GF-D8 (cell line): ENCODE measurements at regions not wholly inside any gene's neighbourhood (a gene's known extent, or its start where the extent isn't known, plus 50 kb on each side); places are given as distances from the start of the nearest gene placed in this dataset.

Experiments
- DNase-seq: peaks from one replicate; lab custom pipeline; 2025; lab: John Stamatoyannopoulos, UW

DNA sequence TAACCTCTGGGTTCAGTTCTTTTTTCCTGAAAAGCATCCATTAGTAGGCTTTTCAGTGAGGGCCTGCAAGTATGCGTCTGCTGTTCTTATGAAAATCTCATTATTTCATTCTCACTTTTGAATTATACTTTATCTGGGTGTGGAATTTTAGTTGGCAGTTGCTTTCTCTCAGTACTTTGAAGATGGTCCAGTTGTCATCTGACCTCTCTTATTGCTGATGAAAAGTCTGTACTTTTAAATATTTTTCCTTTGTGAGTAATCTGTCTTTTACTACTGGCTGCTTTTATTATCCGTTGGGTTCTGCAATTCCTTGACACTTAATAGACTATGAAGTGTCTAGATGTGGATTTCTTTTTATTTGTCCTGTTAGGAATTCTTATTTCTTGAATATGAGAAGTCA is 307.8 kb downstream of the CYP26B1 start:
- no peak for DNase-seq

DNA sequence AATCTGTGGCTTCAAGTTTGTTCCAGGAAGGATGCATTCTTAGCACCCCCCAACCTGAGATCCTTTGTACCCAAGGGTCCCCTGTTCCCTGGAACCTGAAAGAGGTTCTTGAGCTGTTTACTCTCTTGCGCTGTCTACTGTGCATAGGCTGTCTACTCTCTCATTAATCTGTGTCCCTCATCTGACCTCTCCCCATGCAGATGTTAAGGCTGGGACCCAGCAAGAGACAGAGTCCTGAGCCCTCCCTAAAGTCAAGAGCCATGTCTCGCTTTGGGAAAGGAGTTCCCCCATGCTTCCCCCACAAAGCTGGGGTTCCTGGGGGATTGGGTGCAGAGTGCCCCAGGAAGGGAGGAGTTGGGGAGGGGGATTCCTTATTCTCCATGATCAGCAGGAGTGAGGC is 312.9 kb downstream of the CYP26B1 start:
- DNase-seq: no peak

DNA sequence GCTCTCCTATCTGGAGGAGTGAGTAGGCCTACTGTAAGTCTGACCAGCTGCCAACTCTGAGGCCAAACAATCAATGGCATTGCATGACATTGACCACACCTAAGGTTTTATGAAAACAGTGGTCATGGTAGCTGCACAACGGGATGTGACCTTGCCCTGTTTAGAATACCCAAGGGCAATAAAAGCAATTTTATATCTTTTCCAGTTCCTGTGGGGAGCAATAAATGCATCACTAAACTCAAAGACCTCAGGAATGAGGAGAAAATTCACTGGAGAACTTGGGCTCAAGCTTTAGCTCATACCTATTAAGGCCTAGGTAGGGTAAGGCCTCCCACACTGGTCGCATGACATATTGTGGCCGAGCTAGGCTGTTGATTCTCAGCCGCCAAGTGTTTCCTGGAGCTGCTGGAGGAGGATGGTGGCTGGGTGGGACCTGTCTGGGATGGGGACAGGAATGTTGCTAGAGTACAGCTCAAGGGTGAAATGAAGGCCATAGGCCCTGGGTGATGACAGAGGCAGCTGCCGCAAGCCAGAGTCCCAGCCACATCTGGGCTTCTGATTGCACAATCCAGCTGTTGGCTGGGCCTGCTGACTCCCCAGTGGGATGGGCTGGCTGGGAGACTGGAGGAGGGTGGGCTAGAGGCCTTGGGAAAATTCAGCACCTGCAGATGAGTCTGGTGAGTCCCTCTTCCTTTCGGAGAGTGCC is 313.7 kb downstream of the CYP26B1 start:
- DNase-seq: no peak

DNA sequence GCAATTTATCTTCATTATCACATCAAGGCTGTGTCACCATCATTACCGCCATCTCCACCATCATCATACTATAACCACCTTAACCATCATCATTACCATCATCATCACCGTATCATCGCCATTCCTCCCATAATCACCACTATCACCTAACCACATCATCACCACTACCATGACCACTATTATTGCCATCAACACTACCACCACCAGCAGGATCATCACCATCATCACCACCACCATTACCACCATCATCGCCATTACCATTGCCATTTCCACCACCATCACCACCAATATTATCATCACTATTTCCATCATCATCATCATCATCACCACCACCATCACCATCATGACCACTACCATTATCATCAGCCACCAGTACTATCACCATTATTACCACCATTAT is 314.4 kb downstream of the CYP26B1 start:
- DNase-seq: no peak

DNA sequence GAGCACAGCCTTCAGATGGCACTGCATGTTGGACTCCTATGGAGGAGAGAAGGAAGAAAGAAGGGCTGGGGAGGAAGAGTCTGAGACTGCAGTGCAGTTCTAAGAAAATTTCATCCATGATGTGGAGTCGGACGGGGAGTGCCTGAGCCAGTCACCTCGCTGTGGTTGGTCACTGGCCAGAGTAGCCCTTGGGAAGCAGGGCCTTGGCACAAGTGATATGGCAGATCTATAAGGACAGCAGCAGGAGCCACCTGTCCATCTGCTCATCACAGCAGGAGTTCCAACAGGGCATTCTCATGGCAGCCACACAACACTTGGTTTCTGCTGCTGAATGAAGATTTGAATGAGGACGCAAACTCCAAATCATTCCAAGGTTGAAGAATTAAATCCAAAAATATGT is 314.8 kb downstream of the CYP26B1 start:
- DNase-seq: no peak

DNA sequence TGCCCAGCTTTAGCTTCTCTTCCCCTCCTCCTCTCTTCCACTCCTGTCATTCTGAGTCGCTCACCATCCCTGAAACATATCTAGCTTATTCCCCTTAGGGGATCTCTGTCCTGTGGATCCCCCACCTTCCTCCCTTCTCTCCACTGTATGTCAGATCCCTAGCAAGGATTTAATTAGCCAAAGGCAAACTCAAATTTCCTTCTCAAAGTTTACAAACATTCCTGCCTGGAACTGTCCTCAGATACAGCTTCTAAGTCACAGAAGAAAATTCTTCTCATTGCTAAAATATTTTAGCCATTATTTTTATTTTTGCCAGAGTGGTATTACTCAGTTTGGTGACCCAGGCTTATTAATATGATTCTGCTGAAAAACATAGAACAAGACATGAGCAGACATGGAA is 315.3 kb downstream of the CYP26B1 start:
- no peak for DNase-seq

DNA sequence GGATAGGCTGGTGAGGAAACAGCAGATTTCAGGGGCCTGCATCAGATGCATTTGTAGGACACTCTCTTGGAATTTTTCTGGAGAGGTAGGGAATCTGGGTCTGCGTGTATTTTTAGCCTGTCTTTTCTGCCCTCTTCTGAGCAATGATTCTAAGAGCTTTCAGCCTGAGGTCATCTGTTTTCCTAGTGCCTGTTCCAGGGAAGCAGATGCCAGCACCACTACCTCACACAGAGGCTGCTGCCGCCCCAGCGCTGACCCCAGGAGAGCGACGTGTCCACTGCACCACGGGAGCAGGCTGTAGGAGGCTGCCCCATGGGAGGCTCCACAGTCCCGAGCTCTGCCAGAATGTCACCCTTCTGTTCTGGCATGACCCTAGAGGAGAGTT is 316.5 kb downstream of the CYP26B1 start:
- no peak for DNase-seq

DNA sequence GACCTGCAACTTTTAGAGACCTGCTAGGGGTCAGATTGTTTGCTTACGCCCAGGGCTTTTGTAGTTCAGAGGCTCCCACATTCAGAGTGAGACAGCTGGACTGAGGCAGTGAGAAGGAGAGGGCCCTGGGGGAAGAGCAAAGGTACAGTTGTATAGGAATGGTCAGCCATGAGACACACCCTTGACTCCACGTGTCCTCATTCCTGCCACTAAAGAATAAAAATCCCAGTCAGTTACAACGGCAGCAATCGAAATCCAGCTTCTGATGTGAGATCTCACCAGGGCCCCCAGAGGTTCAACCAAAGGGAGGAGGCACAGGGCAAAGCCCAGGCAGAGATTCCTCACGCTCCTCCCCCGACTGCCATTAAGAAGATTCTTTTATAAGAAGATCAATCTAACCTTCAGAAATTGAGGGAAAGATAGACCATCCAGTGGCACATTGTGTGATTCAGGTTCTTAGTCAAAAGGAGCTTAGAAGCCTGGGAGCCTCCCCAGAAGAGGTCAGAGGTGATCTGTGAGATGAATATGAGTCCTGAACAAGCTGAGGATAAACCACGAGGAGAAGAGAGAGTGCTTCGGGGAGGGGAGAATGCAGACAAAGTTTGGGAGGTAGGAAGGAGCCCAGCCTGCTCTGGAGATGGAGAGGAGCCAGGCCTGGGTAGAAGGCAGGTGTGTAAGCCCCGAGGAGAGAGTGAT is 317.0 kb downstream of the CYP26B1 start:
- no peak for DNase-seq

DNA sequence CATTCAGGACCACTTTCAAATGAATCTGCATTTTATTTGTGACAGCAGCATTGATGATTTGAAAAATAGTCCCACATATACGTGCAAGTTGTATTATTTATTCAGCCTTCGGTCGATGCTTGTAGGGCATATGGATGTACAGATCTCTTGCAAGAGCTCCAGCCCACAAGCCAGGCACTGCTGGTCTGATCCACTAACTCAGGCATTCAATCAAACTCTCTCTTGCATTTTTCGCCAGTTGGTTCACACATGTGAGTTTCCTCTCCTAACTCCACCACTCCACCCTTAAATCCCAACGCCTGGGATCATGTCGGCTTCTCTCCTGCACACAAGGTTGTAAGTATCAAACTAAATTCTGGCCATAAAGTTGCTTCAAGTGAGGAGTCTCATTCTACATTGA is 318.7 kb downstream of the CYP26B1 start:
- no peak for DNase-seq

DNA sequence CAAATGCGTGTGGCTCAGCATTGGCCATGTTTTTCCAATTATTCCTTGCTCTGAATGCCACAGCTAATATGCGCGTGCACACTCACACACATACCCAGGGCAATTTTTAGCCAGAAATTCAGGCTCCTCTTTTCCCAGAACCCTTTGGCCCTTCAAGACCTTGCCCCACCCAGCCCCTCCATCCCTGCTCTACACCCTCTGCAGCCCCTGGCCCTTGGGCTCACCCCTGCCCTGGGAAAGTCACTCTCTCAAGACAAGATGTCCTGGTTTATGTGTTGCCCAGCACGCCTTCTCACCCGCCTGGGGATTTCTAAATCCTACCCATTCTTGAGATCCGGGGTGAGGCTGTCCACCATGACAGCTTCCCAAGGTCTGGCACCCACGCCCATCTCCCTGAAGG is 319.7 kb downstream of the CYP26B1 start:
- DNase-seq: no peak

DNA sequence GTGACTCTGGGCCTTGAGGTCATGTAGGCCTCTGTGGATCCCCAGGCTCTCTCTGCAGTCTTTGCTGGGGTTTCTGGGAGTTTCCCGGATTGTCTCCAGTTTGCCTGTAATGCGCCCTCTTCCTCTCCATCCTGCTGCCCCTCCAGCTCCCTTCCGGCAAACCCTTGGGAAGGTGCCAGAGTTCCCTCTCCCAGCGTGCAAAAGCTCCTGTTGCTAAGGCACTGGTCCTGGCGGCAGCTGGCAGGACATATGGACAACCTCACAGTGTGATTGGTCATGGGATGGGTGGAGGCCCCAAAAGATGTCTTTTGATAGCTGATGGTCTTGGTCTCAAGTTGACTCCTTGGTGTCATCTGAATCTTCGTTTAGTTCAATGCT is 320.1 kb downstream of the CYP26B1 start:
- no peak for DNase-seq

DNA sequence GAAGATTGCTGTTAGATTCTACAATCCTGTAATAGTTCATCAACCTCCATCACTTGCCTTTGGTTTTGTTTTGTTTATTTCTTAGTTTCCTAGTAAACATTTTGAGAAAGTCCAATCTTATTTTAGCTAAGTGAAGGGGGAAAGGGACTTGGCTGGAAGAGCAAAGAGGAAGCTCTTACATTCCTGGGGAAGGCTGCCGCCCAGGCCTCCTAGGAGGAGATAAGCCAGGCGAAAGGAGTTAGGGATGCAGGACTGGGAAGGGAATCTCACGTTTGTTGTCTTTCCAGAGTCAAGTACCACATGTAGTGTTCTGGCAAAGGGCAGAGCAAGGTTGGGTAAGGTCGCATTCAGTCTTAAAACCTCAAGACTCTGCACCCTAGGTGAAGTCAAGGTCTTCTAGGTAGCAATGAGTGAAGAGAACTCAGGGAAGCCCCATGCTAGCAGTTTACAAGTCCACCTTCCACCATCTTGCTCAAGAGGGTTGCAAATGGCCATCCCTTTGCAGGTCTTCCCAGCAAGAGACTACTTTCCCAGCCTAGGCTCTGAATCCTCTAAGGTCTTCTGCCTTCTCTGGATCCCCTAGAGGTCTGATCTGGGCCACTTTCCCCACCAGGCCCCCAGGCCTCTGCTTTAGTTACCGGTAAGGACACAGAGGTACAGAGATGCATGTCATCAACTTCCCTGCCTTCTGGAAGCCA is 320.7 kb downstream of the CYP26B1 start:
- DNase-seq: no peak

DNA sequence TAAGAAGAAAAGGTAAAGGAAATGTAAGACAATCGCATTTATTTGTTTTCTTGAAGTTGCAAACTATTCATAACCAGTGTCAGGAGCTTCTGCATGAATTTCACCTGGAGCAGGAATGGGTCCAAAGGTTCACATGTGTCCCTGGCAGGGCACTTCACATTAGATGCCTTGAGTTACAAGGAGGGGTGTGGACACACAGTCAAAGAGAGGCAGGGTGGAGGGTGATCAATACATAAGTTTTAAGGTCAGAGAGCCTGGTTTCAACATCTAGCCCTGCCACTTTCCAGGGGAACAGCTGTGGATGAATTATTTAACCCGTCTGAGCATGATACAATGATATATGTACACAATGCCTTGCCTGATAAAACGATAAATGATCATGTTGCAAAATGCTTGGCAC is 321.4 kb downstream of the CYP26B1 start:
- DNase-seq: no peak

DNA sequence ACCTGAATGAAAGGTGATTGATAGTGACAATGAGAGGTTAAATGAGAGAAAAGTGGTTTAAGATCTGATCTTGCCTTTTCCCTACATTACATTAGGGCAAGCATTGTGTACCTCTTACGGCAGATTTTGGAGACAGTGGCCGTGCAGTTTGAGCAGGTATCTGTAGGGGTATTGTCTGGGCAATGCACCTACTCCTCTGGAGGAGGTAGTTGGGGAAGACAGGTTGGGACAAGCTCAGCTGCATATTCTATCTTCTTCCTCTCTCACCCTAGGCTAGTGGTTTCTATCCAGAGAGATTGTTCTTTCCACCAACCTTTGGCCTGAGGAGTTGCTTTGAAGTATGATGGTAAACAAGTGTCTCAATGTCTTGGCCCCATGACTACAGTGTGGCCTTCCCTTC is 323.2 kb downstream of the CYP26B1 start:
- DNase-seq: no peak

DNA sequence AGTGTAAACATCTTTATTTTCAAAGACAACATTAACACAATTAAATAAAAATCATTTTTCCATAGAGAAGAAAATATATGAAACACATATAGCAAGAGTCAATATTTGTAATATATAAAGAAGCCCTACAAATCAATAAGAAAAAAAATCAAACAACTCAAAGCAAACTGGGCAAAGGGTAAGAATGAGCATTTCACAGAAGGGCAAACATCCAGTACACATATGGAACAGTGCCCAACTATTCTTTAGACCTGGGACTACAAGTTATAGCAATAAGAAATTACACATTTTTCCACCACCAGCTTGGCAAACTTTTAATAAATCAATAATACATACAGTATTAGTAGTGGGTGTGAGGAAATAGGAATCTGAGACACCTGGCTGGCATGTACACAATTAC is 324.1 kb downstream of the CYP26B1 start:
- DNase-seq: no peak

DNA sequence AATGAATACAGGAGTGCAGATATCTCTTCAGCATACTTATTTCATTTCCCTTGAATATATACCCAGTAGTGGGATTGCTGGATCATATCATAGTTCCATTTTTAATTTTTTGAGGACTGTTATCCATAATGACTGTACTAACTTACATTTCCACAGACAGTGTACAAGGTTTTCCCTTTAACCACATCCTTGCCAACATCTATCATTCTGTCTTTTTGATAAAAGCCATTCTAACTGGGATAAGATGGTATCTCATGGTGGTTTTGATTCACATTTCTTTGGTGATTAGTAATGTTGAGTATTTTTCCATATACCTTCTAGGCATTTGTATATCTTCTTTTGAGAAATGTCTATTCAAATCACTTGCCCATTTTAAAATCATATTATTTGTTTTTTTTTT is 325.2 kb downstream of the CYP26B1 start:
- no peak for DNase-seq

DNA sequence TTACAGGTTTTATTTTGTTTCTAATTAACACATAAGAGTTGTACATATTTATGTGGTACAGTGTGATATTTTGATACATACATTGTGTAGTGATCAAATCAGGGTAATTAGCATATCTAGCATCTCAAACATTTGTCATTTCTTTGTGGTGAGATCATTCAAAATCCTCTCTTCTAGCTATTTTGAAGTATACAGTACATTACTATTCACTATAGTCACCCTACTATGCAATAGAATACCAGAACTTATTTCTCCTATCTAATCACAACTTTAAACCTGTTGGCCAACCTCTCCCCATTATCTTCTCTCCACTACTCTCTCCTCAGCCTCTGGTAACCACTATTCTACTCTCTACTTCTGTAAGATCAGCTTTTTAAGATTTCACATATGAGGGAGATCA is 325.8 kb downstream of the CYP26B1 start:
- DNase-seq: no peak

DNA sequence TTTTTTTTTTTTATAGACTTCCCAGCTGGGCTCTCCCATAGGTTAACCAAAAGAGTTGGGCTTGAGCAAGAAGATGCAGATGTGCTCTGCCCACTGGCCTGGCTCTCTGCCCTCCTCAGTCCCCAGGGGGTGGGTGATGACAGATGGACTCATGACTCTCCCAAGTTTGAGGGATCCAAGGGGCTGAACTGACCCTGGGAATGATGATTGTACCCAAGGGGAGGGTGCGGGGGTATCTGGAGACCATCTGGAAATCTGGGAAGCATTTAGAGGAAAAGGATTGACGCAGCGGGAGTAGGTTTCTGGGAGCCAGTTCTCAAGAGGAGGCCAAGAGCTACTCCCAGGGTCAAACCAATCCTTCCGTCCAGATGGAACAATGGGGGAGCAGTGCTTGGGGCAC is 330.8 kb downstream of the CYP26B1 start:
- no peak for DNase-seq

DNA sequence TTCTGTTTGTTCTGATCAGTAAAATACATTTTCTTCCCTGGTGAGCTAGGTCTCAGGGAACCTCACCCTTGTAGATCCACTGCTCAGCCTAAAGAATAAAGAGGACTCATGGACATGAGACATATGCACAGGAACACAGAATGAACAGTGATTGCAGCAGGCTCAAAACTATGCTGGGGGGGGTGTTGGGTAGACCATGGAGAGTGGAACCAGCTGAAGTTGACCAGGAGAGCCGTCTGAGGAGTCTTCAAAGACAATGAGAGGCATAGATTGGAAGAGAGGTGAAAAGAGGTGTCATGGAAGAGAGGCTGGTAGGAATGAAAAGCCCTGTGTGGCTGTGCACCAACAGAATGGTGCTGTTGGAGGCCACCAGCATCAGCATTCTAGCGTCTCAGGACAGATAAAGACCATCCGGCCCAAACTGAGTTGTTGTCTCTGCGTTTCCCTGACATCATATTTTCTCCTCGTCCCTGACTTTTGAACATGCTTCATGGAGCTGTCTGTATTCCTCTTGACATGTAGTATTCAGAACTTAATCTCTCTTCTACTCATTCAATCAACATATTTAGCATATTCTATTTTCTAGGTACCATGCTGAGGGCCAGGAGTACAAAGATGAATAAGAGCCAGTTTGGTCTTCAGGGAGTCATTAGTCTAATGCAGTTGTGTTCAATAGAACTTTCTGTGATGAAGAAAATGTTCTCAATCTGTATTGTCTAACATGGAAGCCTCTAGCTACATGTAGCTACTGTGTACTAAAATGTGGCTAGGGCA is 331.8 kb downstream of the CYP26B1 start:
- DNase-seq: no peak

DNA sequence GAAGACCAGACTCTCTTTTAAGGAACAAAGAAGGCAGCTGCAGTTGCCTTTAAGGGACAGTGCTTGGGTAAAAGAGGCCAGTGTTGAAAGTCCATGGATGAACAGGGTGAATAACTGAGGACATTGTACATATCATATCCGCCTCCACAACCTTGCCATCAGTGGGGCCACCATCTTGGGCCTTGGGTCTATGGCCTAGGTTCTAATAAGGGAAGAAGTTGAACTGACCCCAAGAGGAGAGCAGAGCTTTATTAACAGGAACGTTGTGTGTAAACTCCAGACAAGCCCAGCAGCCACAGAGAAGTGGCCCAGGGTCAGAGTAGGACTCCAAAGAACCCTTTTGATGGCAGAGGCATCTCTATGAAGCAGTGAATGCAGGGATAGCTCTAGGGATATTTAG is 332.8 kb downstream of the CYP26B1 start:
- no peak for DNase-seq

DNA sequence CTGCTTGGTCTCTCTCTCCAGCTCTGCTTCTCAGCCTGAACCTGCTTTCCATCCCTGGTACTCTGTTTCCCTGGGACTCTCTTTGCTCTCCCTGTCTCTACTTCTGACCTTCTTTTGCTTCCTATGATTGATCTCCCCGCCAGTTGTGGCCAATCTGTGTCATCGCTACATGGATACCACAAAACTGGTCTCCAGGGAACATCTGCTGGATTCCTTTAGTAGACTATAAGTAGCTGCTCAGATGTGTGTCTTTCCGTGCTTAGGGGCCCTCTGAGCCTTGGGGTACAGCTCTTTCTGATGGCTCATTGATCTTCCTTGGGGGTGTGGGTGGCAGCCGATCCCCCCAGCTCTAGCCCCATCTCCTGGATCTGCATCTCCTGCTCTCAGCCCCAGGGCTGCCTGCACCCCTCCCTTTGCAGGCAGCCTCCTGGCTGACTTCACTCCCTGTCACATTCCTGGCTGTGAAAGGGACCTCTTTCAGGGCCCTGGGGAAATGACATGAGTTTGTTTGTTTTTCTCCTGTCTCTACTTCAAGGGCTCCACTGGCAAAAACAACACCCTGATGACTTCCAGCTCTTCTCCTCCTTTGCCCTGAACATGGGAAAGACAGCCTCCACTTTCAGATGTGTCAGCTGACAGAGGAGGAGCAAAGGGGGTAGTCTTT is 333.7 kb downstream of the CYP26B1 start:
- no peak for DNase-seq

DNA sequence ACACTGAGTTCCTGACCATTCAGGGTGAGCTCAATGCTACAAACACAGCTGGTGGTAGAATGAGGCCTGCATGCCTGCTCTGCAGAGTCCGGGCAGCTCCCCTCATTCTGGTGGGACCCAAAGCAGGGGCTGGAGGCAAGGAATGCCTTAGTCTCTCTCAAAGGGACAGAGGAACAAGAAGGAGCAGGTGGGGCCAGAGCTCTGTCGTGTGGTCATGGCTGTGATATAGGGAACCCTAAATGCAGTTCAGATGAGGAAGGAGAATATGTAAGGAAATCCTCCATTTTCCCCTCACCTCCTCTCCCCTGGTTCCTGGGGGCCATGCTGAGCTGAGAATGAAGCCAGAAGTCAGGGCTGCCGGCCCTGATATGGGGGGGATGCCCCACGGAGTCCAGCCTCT is 334.3 kb downstream of the CYP26B1 start:
- DNase-seq: no peak
